Left lung (tissue), 4 donors: ENCODE measurements at regions not wholly inside any gene's neighbourhood (a gene's known extent, or its start where the extent isn't known, plus 50 kb on each side); places are given as distances from the start of the nearest gene placed in this dataset.

Source experiments
- ATAC-seq: fragments of 200-7000 bp; cut with Tn5 transposase; one replicate; pipeline ENCODE4 v1.9.1; 2020; ENCODE audit warnings: moderate library complexity
- DNase-seq, 4 donors: peaks; one replicate each; pipeline ENCODE4 v3.0.0-alpha.2; 2013 to 2020
- H3K27ac ChIP-seq, 2 donors: fragments of 200-600 bp; sonication (generic) in 1 of 2; one replicate each; pipeline versions ENCODE4 v1.5.0 to v1.8.0; 2020 to 2021
- H3K27me3 ChIP-seq, 2 donors: fragments of 200-600 bp; sonication (generic) in 1 of 2; one replicate each; pipeline versions ENCODE4 v1.5.0 to v1.8.0; 2020 to 2021
- H3K36me3 ChIP-seq, 2 donors: fragments of 200-600 bp; sonication (generic) in 1 of 2; one replicate each; pipeline versions ENCODE4 v1.5.0 to v1.8.0; 2020 to 2021
- H3K4me1 ChIP-seq, 2 donors: fragments of 200-600 bp; one replicate each; pipeline ENCODE4 v1.8.0; 2021
- H3K4me3 ChIP-seq, 2 donors: fragments of 200-600 bp; sonication (generic) in 1 of 2; one replicate each; pipeline versions ENCODE4 v1.5.0 to v1.8.0; 2020 to 2021; ENCODE audit warnings: mild to moderate bottlenecking in 1 of 2
- H3K9me3 ChIP-seq, 2 donors: fragments of 200-600 bp; sonication (generic) in 1 of 2; one replicate each; pipeline versions ENCODE4 v1.5.0 to v1.8.0; 2020 to 2021
- intact Hi-C, 2 donors: fragments of 100-400 bp; cut with DNase I; formaldehyde crosslinking; loops; one replicate each; pipeline versions ENCODE4 v1.11.2 to v1.14.2; 2022
- TF ChIP-seq, protein P1 (sequence below), 2 donors: fragments of 200-600 bp; sonication (generic) in 1 of 2; IDR thresholded peaks; one replicate each; pipeline versions ENCODE4 v1.5.0 to v1.8.0; 2021; ENCODE audit warnings: antibody characterized with exemption in 2 of 2
- donor health status: DM: no; HTN: yes; CAD: no.
- donor health status: DM: no; HTN: no; CAD: no.

DNA sequence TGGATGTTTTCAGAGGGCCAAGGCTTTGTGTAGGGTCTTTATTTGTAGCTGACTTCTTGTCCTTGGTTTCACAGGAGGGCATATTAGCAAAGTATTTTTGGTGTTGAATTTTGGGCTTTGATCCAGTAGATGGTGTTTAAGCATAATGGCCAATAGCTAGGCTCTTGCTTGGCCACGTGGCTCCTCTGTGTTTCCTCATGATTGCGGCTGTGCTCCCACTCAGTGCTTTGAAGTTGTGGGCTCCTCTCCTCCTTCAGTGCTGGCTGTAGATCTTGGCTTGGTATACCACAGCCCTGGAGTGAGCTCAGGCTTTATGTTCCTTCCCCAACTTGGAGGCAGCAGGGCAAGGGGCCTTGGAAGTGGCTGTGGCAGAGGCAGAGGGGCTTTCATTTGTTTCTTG lies 107.2 kb upstream of the CENPE start:
- DNase-seq = no peak
- ATAC-seq = no peak
- Histone ChIP-seq H3K36me3 (no peaks in the 10 kb centered on the region), H3K9me3 (no peaks in the 10 kb centered on the region), H3K4me3 (no peak overlapping the region), H3K4me1 (no peaks in the 10 kb centered on the region), H3K27ac (no peak overlapping the region), H3K27me3 (no peaks in the 10 kb centered on the region)
- intact Hi-C loops = no loop called here
- TF ChIP-seq, protein P1, sequence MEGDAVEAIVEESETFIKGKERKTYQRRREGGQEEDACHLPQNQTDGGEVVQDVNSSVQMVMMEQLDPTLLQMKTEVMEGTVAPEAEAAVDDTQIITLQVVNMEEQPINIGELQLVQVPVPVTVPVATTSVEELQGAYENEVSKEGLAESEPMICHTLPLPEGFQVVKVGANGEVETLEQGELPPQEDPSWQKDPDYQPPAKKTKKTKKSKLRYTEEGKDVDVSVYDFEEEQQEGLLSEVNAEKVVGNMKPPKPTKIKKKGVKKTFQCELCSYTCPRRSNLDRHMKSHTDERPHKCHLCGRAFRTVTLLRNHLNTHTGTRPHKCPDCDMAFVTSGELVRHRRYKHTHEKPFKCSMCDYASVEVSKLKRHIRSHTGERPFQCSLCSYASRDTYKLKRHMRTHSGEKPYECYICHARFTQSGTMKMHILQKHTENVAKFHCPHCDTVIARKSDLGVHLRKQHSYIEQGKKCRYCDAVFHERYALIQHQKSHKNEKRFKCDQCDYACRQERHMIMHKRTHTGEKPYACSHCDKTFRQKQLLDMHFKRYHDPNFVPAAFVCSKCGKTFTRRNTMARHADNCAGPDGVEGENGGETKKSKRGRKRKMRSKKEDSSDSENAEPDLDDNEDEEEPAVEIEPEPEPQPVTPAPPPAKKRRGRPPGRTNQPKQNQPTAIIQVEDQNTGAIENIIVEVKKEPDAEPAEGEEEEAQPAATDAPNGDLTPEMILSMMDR (IDR thresholded peaks at IDR 0.05) = no peak

DNA sequence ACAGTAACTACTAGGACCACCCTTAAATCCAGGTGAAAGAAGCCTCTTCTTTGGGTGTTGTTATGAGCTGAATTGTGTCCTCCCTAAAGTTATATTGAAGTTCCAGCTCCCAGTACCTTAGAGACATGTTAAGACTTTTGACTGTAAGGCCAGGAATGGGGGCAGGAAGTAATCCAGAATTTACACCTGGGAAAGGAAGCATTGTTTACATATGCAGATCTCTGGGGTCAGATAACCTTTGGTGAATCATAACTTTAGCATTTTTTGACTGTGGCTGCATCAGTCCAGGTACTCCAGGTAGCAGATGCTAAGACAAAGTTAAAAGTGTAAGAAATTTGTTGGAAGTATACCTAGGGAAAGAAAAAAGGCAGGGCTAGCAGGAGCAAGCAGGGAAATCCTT lies 104.9 kb upstream of the CENPE start:
- Histone ChIP-seq H3K4me1 (no peaks in the 10 kb centered on the region), H3K27ac (no peak overlapping the region), H3K9me3 (no peaks in the 10 kb centered on the region), H3K27me3 (no peaks in the 10 kb centered on the region), H3K4me3 (no peak overlapping the region), H3K36me3 (no peaks in the 10 kb centered on the region)
- TF ChIP-seq, protein P1 (IDR thresholded peaks at IDR 0.05) = no peak
- no peak for ATAC-seq
- no peak for DNase-seq
- intact Hi-C loops = no loop called here

DNA sequence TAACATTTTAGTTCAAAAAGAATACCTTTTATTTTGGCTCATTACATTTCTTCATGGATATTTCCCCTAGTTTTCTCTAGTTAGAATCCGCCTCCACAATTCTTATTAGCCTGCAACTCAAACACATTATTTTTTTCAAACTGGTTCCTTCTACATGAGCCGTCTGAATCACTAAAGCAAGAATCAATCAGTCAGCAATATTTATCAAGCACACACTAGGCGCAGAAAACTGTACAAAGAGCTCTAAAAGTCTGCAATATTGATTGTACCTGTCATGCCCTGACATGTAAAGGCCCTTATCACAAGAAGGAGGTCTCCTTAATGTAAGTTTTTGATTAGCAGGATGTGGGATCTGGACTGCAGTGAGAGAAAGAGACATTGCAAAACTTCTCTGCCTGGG lies 94.8 kb upstream of the CENPE start:
- H3K9me3 ChIP-seq = peaks cover 0 to 4% of the 10 kb centered on the region in 2 donors
- H3K27ac ChIP-seq = no peak overlapping the region
- DNase-seq (no peak), ATAC-seq (no peak)
- H3K4me3 ChIP-seq = no peak overlapping the region
- intact Hi-C loops = no loop called here
- H3K4me1 ChIP-seq = no peaks in the 10 kb centered on the region
- H3K36me3 ChIP-seq = no peaks in the 10 kb centered on the region
- TF ChIP-seq, protein P1 (IDR thresholded peaks at IDR 0.05) = no peak
- H3K27me3 ChIP-seq = no peaks in the 10 kb centered on the region

DNA sequence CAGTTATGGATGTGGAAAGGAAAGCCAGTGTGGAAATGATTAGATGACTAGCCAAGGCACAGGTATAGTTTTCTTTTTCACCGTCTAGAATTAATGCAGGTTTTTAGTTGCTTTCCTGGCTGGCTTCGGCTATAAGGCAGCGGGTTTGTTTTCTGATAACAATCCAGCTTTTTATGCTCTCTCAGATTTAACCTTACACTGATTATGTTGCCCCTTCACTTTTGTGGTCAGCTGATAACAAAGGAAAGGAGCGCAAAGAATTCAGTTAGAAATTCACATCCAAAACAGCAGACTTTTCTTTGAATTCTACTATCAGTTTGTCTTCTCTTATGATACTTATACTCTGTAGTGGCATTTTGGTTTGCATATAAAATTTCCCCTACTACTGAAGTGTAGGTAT lies 94.2 kb upstream of the CENPE start:
- Histone ChIP-seq H3K27me3 (no peaks in the 10 kb centered on the region), H3K4me3 (no peak overlapping the region), H3K36me3 (no peaks in the 10 kb centered on the region), H3K9me3 (peaks cover 0 to 4% of the 10 kb centered on the region in 2 donors), H3K27ac (no peak overlapping the region), H3K4me1 (no peaks in the 10 kb centered on the region)
- DNase-seq (no peak), ATAC-seq (no peak)
- TF ChIP-seq, protein P1 (IDR thresholded peaks at IDR 0.05) = no peak
- intact Hi-C loops = no loop called here

DNA sequence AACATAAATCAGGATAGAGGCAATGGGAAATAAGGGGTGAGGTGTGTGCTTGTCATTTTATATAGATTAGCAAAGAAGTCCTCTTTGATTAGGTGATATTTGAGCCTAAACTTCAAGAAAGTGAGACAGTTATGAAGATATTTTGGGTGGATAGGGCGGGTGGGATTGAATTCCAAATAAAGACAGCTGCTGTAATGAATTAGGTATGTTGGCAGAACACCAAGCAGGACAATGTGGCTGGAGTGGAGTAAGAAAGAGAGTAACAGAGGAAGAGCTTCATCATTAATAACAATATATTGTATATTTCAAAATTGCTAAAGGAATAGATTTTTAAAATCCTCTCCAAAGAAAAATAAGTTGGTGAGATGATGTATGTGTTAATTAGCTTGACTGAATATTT lies 91.0 kb upstream of the CENPE start:
- Histone ChIP-seq H3K4me3 (no peak overlapping the region), H3K36me3 (no peaks in the 10 kb centered on the region), H3K4me1 (no peaks in the 10 kb centered on the region), H3K9me3 (no peaks in the 10 kb centered on the region), H3K27me3 (no peaks in the 10 kb centered on the region), H3K27ac (no peak overlapping the region)
- ATAC-seq (no peak), DNase-seq (no peak)
- intact Hi-C loops = no loop called here
- TF ChIP-seq, protein P1 (IDR thresholded peaks at IDR 0.05) = no peak
